Smooth muscle cell (in vitro differentiated cells): ENCODE measurements at regions not wholly inside any gene's neighbourhood (a gene's known extent, or its start where the extent isn't known, plus 50 kb on each side); places are given as distances from the start of the nearest gene placed in this dataset.

Experiments used
- DNase-seq: peaks from one replicate; lab custom pipeline; 2025; ENCODE audit not compliant: unreplicated experiment; lab: John Stamatoyannopoulos, UW
- H2AFZ ChIP-seq: fragments of 200-600 bp; sonication (generic); 2 replicates; pipeline ENCODE4 v1.6.0; 2016; ENCODE audit warnings: antibody characterized with exemption, low read depth, mild to moderate bottlenecking
- H3F3A ChIP-seq: fragments of 200-600 bp; sonication (generic); 2 replicates; pipeline ENCODE4 v1.6.0; 2017; ENCODE audit warnings: antibody characterized with exemption, low read depth
- H3K27ac ChIP-seq: fragments of 200-600 bp; sonication (generic); 2 replicates; pipeline ENCODE4 v1.5.1; 2016; ENCODE audit warnings: low read depth, mild to moderate bottlenecking
- H3K27me3 ChIP-seq: fragments of 200-600 bp; sonication (generic); 2 replicates; pipeline ENCODE4 v1.6.1; 2016; ENCODE audit warnings: low read depth, mild to moderate bottlenecking
- H3K36me3 ChIP-seq: fragments of 200-600 bp; sonication (generic); 2 replicates; pipeline ENCODE4 v1.5.1; 2016; ENCODE audit warnings: low read depth
- H3K4me1 ChIP-seq: fragments of 200-600 bp; sonication (generic); 2 replicates; pipeline ENCODE4 v1.5.1; 2016; ENCODE audit warnings: low read depth
- H3K4me2 ChIP-seq: fragments of 200-600 bp; sonication (generic); 2 replicates; pipeline ENCODE4 v1.6.0; 2016; ENCODE audit warnings: mild to moderate bottlenecking
- H3K4me3 ChIP-seq: fragments of 200-600 bp; sonication (generic); 2 replicates; pipeline ENCODE4 v1.5.1; 2016; ENCODE audit warnings: mild to moderate bottlenecking
- H3K79me2 ChIP-seq: fragments of 200-600 bp; sonication (generic); 2 replicates; pipeline ENCODE4 v1.6.0; 2016; ENCODE audit warnings: low read depth, mild to moderate bottlenecking
- H3K9ac ChIP-seq: fragments of 200-600 bp; sonication (generic); 2 replicates; pipeline ENCODE4 v1.6.0; 2016; ENCODE audit warnings: low read depth
- H3K9me3 ChIP-seq: fragments of 200-600 bp; sonication (generic); replicated peaks from 2 replicates; pipeline ENCODE4 v1.5.1; 2016; ENCODE audit warnings: low read depth
- H4K20me1 ChIP-seq: fragments of 200-600 bp; sonication (generic); 2 replicates; pipeline ENCODE4 v1.6.0; 2016; ENCODE audit warnings: low read depth
- CTCF ChIP-seq: fragments of 200-600 bp; sonication (generic); IDR thresholded peaks from 2 replicates; pipeline ENCODE4 v1.5.1; 2017; ENCODE audit warnings: borderline replicate concordance, mild to moderate bottlenecking, antibody characterized with exemption; ENCODE audit not compliant: insufficient read depth, poor library complexity, severe bottlenecking
- WGBS: methylation state at CpG from one replicate; pipeline ENCODE4 v1.1.7; 2016; ENCODE audit warnings: low lambda C conversion rate; 5-methylcytosine and 5-hydroxymethylcytosine counted together

- H3K4me1 ChIP-seq, result no peaks in the 10 kb centered on the region
- TF ChIP-seq CTCF, result no peak
- no peaks in the 10 kb centered on the region for H4K20me1 ChIP-seq
- no peak overlapping the region for H3K27ac ChIP-seq
- H3K36me3 ChIP-seq, result no peaks in the 10 kb centered on the region
- no peaks in the 10 kb centered on the region for H3K9me3 ChIP-seq
- H3K4me2 ChIP-seq, result no peak overlapping the region
- H3K9ac ChIP-seq, result no peak overlapping the region
- H3K27me3 ChIP-seq, result no peaks in the 10 kb centered on the region
- no peaks in the 10 kb centered on the region for H3K79me2 ChIP-seq
- H2AFZ ChIP-seq, result no peak overlapping the region
- H3F3A ChIP-seq, result no peaks in the 10 kb centered on the region
- no peak overlapping the region for H3K4me3 ChIP-seq
- no peak for DNase-seq
- 67% methylated on average over 5 of the region's 5 CpGs for WGBS
Observed at GRCh38 chrX:120742946-120743665, 113.3 kb upstream of the C1GALT1C1 start.

- no peak overlapping the region for H3K4me3 ChIP-seq
- DNase-seq, result no peak
- no peak overlapping the region for H2AFZ ChIP-seq
- no peaks in the 10 kb centered on the region for H3K27me3 ChIP-seq
- no peaks in the 10 kb centered on the region for H4K20me1 ChIP-seq
- no peak overlapping the region for H3K9ac ChIP-seq
- no peak overlapping the region for H3K4me2 ChIP-seq
- no peaks in the 10 kb centered on the region for H3K9me3 ChIP-seq
- H3K27ac ChIP-seq, result no peak overlapping the region
- 83% methylated on average over 3 of the region's 3 CpGs for WGBS
- no peaks in the 10 kb centered on the region for H3K36me3 ChIP-seq
- H3F3A ChIP-seq, result no peaks in the 10 kb centered on the region
- H3K4me1 ChIP-seq, result no peaks in the 10 kb centered on the region
- TF ChIP-seq CTCF, result no peak
- H3K79me2 ChIP-seq, result no peaks in the 10 kb centered on the region
Observed at GRCh38 chrX:120741452-120741851, 111.6 kb upstream of the C1GALT1C1 start.

GRCh38 chrX:120740072-120740471 is 110.2 kb upstream of the C1GALT1C1 start:
- H3K36me3 ChIP-seq, result no peaks in the 10 kb centered on the region
- no peaks in the 10 kb centered on the region for H3K4me1 ChIP-seq
- WGBS, result 54% methylated on average over 2 of the region's 2 CpGs
- H2AFZ ChIP-seq, result no peak overlapping the region
- no peaks in the 10 kb centered on the region for H3K79me2 ChIP-seq
- no peak for TF ChIP-seq CTCF
- H3K4me2 ChIP-seq, result no peak overlapping the region
- H3K27ac ChIP-seq, result no peak overlapping the region
- no peaks in the 10 kb centered on the region for H3K9me3 ChIP-seq
- no peak for DNase-seq
- H3K27me3 ChIP-seq, result no peaks in the 10 kb centered on the region
- no peak overlapping the region for H3K4me3 ChIP-seq
- H3F3A ChIP-seq, result no peaks in the 10 kb centered on the region
- H3K9ac ChIP-seq, result no peak overlapping the region
- H4K20me1 ChIP-seq, result no peaks in the 10 kb centered on the region

- no peak for TF ChIP-seq CTCF
- H3K4me3 ChIP-seq, result no peak overlapping the region
- DNase-seq, result no peak
Observed at GRCh38 chrX:120739300-120739699, 109.4 kb upstream of the C1GALT1C1 start.

More at GRCh38 chrX:120739300-120739699, 109.4 kb upstream of the C1GALT1C1 start:
- H3K4me2 ChIP-seq, result no peak overlapping the region
- H3K79me2 ChIP-seq, result no peaks in the 10 kb centered on the region
- H3F3A ChIP-seq, result no peaks in the 10 kb centered on the region
- H3K4me1 ChIP-seq, result no peaks in the 10 kb centered on the region
- no peaks in the 10 kb centered on the region for H3K27me3 ChIP-seq
- no peak overlapping the region for H3K9ac ChIP-seq
- H4K20me1 ChIP-seq, result no peaks in the 10 kb centered on the region
- H3K36me3 ChIP-seq, result no peaks in the 10 kb centered on the region
- no peaks in the 10 kb centered on the region for H3K9me3 ChIP-seq
- H3K27ac ChIP-seq, result no peak overlapping the region
- no peak overlapping the region for H2AFZ ChIP-seq
